GM13977 (cell line): ENCODE measurements at regions not wholly inside any gene's neighbourhood (a gene's known extent, or its start where the extent isn't known, plus 50 kb on each side); places are given as distances from the start of the nearest gene placed in this dataset.

Source experiments
- DNase-seq: peaks from one replicate; pipeline ENCODE4 v3.0.0; 2012; ENCODE audit warnings: low spot score
- in situ Hi-C: fragments of 300-500 bp; cut with MboI; formaldehyde crosslinking; loops from one replicate; pipeline ENCODE4 v1.12.0; 2022; ENCODE audit warnings: low sequenced_read_pairs, low pct_unique_long_range_greater_than_20kb, mixed read lengths, inconsistent platforms; ENCODE audit not compliant: unreplicated experiment
- TF ChIP-seq, protein P1 (sequence below): IDR thresholded peaks from 2 replicates; pipeline ENCODE4 v1.5.1; 2012; ENCODE audit warnings: mild to moderate bottlenecking, control low read depth; ENCODE audit not compliant: insufficient read depth; ENCODE audit errors: extremely low read depth, missing control alignments

DNA sequence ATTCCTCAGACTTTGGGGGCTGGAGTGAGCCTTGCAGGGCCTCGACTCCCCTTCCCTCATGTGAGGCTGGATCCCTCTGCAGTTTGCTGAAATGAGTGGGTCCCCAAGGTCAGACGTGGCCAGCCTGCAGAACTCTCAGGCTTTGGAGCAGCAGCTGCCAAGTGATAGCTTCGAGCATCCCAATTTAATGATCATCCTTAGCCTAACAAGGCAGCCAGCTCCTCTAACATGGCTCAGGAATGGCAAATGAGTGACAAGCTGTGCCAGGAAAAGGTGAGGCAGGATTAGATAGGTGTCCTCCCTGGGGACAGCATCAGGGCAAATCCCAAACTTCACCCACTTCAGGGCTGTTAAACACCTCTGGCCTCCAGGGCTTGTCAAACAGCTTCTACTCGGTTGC lies 130.7 kb upstream of the PWP1 start:
- in situ Hi-C loops = no loop called here
- TF ChIP-seq, protein P1, sequence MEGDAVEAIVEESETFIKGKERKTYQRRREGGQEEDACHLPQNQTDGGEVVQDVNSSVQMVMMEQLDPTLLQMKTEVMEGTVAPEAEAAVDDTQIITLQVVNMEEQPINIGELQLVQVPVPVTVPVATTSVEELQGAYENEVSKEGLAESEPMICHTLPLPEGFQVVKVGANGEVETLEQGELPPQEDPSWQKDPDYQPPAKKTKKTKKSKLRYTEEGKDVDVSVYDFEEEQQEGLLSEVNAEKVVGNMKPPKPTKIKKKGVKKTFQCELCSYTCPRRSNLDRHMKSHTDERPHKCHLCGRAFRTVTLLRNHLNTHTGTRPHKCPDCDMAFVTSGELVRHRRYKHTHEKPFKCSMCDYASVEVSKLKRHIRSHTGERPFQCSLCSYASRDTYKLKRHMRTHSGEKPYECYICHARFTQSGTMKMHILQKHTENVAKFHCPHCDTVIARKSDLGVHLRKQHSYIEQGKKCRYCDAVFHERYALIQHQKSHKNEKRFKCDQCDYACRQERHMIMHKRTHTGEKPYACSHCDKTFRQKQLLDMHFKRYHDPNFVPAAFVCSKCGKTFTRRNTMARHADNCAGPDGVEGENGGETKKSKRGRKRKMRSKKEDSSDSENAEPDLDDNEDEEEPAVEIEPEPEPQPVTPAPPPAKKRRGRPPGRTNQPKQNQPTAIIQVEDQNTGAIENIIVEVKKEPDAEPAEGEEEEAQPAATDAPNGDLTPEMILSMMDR = no peak
- no peak for DNase-seq

DNA sequence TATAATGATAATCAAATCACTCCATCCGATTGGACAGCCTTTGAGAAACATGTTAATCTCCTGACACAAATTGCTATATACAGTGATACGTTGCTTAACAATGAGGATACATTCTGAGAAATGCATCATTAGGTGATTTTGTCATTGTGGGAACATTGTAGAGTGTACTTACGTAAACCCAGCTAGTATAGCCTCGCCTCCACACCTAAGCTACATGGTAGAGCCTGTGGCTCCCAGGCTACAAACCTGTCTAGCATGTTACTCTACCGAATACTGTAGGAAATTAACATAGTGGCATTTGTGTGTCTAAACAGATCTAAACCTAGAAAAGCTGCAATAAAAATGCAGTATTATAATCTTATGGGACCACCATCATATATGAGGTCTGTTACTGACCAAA lies 128.6 kb upstream of the PWP1 start:
- in situ Hi-C loops = no loop called here
- TF ChIP-seq, protein P1 = no peak
- DNase-seq = no peak

DNA sequence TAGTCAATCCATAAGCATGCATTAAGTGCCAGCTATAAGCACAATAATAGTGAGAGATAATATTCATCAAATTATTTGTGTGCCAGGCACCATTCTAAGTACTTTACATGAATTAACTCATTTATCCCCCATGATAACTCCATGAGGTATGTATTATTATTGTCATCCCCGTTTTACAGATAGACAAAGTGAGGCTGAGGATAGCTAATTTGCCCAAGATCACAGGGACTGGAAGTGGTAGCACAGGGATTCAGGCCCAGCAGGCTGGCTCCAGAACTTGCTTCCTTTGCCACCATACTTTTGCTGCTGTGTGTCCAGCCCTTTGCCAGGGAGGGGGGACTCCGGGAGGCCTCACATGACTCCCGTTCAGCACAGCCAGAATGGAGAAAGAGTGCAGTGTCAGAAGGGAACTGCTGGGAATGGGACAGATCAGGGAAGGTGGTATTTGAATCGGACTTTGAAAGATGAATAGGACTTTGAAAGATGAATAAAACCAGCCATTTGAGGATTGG lies 128.0 kb upstream of the PWP1 start:
- TF ChIP-seq, protein P1 = no peak
- in situ Hi-C loops = no loop called here
- no peak for DNase-seq

DNA sequence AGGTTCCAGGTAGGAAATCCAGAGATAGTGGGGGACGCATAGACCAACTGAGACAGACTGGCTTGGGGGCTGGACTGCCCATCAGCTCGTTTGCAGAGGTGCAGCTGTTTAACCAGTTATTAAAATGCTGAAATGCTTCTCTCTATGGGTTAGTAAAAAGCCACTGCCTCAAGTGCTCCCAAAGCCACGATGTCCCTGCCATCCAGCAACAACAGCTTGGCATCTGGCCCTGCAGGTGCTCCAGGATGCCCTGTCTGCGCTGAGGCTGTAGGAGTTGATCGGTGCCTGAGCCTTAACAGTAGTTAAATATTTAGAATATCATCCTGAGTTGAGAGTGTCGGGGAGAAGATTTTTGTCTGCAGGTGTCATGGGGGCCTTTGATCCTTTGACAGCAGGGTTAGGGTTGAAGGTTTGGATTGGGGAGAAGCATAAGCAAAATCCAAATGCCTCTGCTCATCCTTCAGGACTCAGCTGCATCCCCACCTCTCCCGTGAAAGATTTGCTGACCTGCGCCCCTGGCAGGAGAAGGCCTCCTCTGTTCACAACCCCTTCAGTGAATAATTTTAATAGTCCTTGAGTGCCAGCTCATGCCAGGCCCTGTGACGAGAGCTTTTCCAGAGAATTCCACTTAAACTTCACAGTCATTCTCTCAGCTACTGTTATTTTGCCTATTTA lies 127.3 kb upstream of the PWP1 start:
- TF ChIP-seq, protein P1 = no peak
- DNase-seq = no peak

DNA sequence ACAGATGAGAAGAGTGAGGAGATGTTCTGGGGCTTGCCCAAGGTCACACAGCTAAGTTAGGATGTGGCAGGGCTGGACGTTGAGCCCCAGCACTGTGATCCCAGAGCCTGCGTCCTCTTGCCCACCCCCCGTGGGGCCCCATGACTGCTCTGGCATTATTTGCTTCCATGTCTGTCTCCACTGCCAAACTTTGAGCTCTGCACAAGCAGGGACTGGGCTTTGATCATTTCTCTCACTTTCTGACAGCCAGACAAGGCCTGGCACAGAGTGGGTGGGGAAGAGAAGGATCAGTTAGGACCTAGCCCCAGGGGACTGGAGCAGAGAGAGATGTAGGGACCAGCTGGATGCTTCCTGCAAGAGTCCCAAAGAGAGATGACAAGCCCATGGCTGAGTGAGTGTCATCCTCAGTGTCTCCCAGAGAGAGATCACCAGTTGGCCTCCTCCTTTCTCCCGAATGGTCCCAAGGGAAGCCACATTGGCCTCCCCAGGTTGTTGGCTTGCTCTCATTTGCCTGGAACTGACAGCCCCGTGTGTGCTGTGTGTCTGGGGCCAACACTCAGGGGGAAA lies 126.7 kb upstream of the PWP1 start:
- TF ChIP-seq, protein P1 = no peak
- DNase-seq = no peak
- in situ Hi-C loops = no loop called here

More for the DNA sequence above, 127.3 kb upstream of the PWP1 start:
- in situ Hi-C loops = no loop called here

DNA sequence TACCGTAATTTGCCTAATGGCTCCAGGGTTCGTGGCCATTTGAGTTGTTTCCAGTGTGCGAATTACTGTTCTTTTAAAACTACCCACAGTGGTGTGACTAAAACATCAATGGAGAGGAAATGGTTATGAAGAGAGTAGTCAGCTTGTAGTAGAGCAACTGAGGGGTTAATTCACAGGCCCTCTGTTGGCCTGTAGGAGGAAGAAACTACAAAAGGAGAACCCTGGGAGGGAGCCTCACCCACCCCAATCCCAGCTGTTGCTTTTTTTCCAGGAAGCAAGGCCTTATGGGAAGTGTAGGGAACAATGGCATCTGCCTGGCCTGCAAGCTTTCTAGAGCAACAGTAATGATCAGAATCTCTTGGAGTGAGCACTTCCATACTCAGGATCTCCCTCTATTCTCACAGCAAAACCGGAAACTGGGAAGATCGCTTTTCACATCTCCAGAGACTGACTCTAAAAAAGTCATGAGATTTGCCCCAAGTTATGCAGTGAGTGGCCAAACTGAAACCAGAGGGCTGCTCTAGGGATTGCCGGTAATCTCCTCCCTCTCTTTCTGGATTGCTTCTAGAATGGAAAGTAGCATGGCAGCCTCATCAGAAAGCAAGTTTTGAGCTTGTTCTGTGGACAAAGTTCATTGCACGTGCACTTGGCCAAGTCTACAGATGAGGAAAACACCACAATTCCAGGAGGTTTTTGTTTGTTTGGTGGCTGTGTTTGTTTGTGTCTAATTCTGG lies 125.3 kb upstream of the PWP1 start:
- in situ Hi-C loops = no loop called here
- TF ChIP-seq, protein P1 = no peak
- DNase-seq = no peak
